GM23338 (cell line): ENCODE measurements at regions not wholly inside any gene's neighbourhood (a gene's known extent, or its start where the extent isn't known, plus 50 kb on each side); places are given as distances from the start of the nearest gene placed in this dataset.
"Not testable (repeated sequence)": the region's sequence is repeated elsewhere in the genome, so short reads cannot be mapped to it uniquely, and the experiment has no call there.

Source experiments
- ATAC-seq: fragments of 200-7000 bp; cut with Tn5 transposase; 3 replicates; pipeline ENCODE4 v1.9.1; 2020
- DNase-seq: peaks from one replicate; pipeline ENCODE4 v3.0.0-alpha.2; 2015; ENCODE audit warnings: low spot score
- H2AFZ ChIP-seq: fragments of 200-600 bp; sonication (generic); 2 replicates; pipeline ENCODE4 v1.8.0; 2016; ENCODE audit warnings: antibody characterized with exemption, mild to moderate bottlenecking, moderate library complexity
- H3F3A ChIP-seq: fragments of 200-600 bp; sonication (generic); replicated peaks from 2 replicates; pipeline ENCODE4 v1.8.0; 2017; ENCODE audit warnings: antibody characterized with exemption, mixed run types, low read depth
- H3K27ac ChIP-seq: fragments of 200-600 bp; sonication (generic); 2 replicates; pipeline ENCODE4 v1.6.1; 2016; ENCODE audit warnings: low read depth
- H3K27me3 ChIP-seq: fragments of 200-600 bp; sonication (generic); 2 replicates; pipeline ENCODE4 v1.8.0; 2016; ENCODE audit warnings: mild to moderate bottlenecking, mixed run types, moderate library complexity; ENCODE audit not compliant: insufficient read depth
- H3K36me3 ChIP-seq: fragments of 200-600 bp; sonication (generic); 2 replicates; pipeline ENCODE4 v1.8.0; 2016; ENCODE audit warnings: mild to moderate bottlenecking; ENCODE audit not compliant: insufficient read depth
- H3K4me1 ChIP-seq: fragments of 200-600 bp; sonication (generic); 2 replicates; pipeline ENCODE4 v1.8.0; 2016; ENCODE audit warnings: mild to moderate bottlenecking, moderate library complexity; ENCODE audit not compliant: insufficient read depth
- H3K4me2 ChIP-seq: fragments of 200-600 bp; sonication (generic); 2 replicates; pipeline ENCODE4 v1.7.1; 2017; ENCODE audit warnings: mixed run types
- H3K4me3 ChIP-seq: fragments of 200-600 bp; sonication (generic); 2 replicates; pipeline ENCODE4 v1.6.1; 2016; ENCODE audit warnings: mixed run types
- H3K79me2 ChIP-seq: fragments of 200-600 bp; sonication (generic); replicated peaks from 2 replicates; pipeline ENCODE4 v1.8.0; 2017; ENCODE audit warnings: mild to moderate bottlenecking; ENCODE audit not compliant: insufficient read depth
- H3K9me2 ChIP-seq: fragments of 200-600 bp; sonication (generic); 2 replicates; pipeline ENCODE4 v1.8.0; 2017; ENCODE audit not compliant: insufficient read depth
- H4K20me1 ChIP-seq: fragments of 200-600 bp; sonication (generic); replicated peaks from 2 replicates; pipeline ENCODE4 v1.8.0; 2017; ENCODE audit warnings: mild to moderate bottlenecking; ENCODE audit not compliant: insufficient read depth
- H3K27ac Mint-ChIP-seq: 2 replicates; pipeline ENCODE4 v1.8.0; 2020; ENCODE audit warnings: inconsistent platforms, mild to moderate bottlenecking, moderate library complexity, mixed read lengths
- H3K27me3 Mint-ChIP-seq: 3 replicates; pipeline ENCODE4 v1.8.0; 2022; ENCODE audit warnings: low read depth, mild to moderate bottlenecking, moderate library complexity, mixed read lengths, inconsistent platforms; ENCODE audit not compliant: insufficient read depth, poor library complexity
- H3K36me3 Mint-ChIP-seq: 3 replicates; pipeline ENCODE4 v1.8.0; 2021; ENCODE audit warnings: low read depth, mild to moderate bottlenecking, inconsistent platforms, moderate library complexity, mixed read lengths
- H3K4me1 Mint-ChIP-seq: 3 replicates; pipeline ENCODE4 v1.8.0; 2020; ENCODE audit warnings: mild to moderate bottlenecking, inconsistent platforms, mixed read lengths
- H3K4me3 Mint-ChIP-seq: 3 replicates; pipeline ENCODE4 v1.8.0; 2021; ENCODE audit warnings: moderate library complexity, mild to moderate bottlenecking, inconsistent platforms, mixed read lengths
- H3K9me3 Mint-ChIP-seq: 3 replicates; pipeline ENCODE4 v1.8.0; 2020; ENCODE audit warnings: moderate library complexity, mild to moderate bottlenecking, inconsistent platforms, mixed read lengths
- CREB1 ChIP-seq: fragments of 250-450 bp; sonication (Bioruptor Pico); IDR thresholded peaks from 2 replicates; pipeline ENCODE4 v1.5.0; 2020; ENCODE audit warnings: low read depth, mild to moderate bottlenecking, moderate library complexity
- EZH2 ChIP-seq: fragments of 200-600 bp; sonication (generic); IDR thresholded peaks from one replicate; pipeline ENCODE4 v1.8.0; 2017; ENCODE audit warnings: antibody characterized with exemption, mild to moderate bottlenecking, low read depth; ENCODE audit not compliant: unreplicated experiment
- NANOG ChIP-seq: IDR thresholded peaks from 2 replicates; pipeline ENCODE4 v1.6.1; 2016; ENCODE audit warnings: antibody characterized with exemption, borderline replicate concordance
- POLR2AphosphoS5 ChIP-seq: IDR thresholded peaks from 2 replicates; pipeline ENCODE4 v1.6.1; 2016; ENCODE audit warnings: antibody characterized with exemption, low read depth
- ZNF331 ChIP-seq: fragments of 250-450 bp; sonication (Bioruptor Pico); IDR thresholded peaks from 2 replicates; pipeline ENCODE4 v1.5.0; 2020; ENCODE audit warnings: low read depth, mild to moderate bottlenecking, moderate library complexity
- TF ChIP-seq, protein P1 (sequence below): fragments of 250-450 bp; sonication (Bioruptor Pico); IDR thresholded peaks from 2 replicates; pipeline ENCODE4 v1.5.0; 2020; ENCODE audit warnings: mild to moderate bottlenecking, moderate library complexity
- TF ChIP-seq, protein P2 (sequence below): IDR thresholded peaks from 2 replicates; pipeline ENCODE4 v1.6.1; 2016; ENCODE audit warnings: antibody characterized with exemption
- TF ChIP-seq, protein P3 (sequence below), 2 experiments: fragments of 200-600 bp in 1 of 2; sonication (generic) in 1 of 2; conservative IDR thresholded peaks; 2 replicates each; pipeline versions ENCODE4 v1.5.1 to v1.6.1; 2016 to 2017; ENCODE audit warnings: antibody characterized with exemption in 2 of 2, low read depth in 2 of 2, mild to moderate bottlenecking in 2 of 2, moderate library complexity in 1 of 2

DNA sequence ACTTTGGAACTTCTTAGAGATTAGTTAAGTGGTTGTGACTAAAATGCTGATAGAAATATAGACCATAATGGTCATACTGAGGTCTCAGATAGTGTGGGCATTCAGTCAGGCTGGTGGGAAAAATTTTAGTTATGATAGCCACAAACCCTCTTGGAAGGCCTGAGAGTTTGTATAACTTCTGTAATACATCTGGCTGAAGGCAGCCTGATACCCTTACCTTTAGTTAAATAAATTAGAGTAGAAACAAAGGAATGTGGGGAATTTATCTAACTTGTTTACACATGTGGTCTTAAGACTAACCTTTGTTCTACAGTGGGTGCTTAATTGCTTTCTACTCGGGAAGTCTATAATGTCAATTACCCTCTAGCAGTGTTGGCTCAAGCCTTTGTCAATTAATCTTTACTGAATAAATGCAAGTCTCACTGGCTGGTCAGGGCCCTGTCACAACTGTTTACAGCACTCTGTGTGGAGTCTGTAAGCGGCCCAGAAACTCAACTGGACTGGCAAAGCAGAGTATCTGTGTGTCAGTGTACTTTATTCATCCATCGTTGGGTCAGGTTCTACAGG, 184.0 kb downstream of the FBXO4 start (continued):
- TF ChIP-seq, protein P1, sequence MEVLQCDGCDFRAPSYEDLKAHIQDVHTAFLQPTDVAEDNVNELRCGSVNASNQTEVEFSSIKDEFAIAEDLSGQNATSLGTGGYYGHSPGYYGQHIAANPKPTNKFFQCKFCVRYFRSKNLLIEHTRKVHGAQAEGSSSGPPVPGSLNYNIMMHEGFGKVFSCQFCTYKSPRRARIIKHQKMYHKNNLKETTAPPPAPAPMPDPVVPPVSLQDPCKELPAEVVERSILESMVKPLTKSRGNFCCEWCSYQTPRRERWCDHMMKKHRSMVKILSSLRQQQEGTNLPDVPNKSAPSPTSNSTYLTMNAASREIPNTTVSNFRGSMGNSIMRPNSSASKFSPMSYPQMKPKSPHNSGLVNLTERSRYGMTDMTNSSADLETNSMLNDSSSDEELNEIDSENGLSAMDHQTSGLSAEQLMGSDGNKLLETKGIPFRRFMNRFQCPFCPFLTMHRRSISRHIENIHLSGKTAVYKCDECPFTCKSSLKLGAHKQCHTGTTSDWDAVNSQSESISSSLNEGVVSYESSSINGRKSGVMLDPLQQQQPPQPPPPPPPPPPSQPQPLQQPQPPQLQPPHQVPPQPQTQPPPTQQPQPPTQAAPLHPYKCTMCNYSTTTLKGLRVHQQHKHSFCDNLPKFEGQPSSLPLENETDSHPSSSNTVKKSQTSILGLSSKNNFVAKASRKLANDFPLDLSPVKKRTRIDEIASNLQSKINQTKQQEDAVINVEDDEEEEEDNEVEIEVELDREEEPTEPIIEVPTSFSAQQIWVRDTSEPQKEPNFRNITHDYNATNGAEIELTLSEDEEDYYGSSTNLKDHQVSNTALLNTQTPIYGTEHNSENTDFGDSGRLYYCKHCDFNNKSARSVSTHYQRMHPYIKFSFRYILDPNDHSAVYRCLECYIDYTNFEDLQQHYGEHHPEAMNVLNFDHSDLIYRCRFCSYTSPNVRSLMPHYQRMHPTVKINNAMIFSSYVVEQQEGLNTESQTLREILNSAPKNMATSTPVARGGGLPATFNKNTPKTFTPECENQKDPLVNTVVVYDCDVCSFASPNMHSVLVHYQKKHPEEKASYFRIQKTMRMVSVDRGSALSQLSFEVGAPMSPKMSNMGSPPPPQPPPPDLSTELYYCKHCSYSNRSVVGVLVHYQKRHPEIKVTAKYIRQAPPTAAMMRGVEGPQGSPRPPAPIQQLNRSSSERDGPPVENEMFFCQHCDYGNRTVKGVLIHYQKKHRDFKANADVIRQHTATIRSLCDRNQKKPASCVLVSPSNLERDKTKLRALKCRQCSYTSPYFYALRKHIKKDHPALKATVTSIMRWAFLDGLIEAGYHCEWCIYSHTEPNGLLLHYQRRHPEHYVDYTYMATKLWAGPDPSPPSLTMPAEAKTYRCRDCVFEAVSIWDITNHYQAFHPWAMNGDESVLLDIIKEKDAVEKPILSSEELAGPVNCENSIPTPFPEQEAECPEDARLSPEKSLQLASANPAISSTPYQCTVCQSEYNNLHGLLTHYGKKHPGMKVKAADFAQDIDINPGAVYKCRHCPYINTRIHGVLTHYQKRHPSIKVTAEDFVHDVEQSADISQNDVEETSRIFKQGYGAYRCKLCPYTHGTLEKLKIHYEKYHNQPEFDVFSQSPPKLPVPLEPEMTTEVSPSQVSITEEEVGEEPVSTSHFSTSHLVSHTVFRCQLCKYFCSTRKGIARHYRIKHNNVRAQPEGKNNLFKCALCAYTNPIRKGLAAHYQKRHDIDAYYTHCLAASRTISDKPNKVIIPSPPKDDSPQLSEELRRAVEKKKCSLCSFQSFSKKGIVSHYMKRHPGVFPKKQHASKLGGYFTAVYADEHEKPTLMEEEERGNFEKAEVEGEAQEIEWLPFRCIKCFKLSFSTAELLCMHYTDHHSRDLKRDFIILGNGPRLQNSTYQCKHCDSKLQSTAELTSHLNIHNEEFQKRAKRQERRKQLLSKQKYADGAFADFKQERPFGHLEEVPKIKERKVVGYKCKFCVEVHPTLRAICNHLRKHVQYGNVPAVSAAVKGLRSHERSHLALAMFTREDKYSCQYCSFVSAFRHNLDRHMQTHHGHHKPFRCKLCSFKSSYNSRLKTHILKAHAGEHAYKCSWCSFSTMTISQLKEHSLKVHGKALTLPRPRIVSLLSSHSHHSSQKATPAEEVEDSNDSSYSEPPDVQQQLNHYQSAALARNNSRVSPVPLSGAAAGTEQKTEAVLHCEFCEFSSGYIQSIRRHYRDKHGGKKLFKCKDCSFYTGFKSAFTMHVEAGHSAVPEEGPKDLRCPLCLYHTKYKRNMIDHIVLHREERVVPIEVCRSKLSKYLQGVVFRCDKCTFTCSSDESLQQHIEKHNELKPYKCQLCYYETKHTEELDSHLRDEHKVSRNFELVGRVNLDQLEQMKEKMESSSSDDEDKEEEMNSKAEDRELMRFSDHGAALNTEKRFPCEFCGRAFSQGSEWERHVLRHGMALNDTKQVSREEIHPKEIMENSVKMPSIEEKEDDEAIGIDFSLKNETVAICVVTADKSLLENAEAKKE, result no peak
- TF ChIP-seq ZNF331 (CRISPR knock-in tag) (no peak), CREB1 (CRISPR knock-in tag) (no peak), NANOG (no peak)

DNA sequence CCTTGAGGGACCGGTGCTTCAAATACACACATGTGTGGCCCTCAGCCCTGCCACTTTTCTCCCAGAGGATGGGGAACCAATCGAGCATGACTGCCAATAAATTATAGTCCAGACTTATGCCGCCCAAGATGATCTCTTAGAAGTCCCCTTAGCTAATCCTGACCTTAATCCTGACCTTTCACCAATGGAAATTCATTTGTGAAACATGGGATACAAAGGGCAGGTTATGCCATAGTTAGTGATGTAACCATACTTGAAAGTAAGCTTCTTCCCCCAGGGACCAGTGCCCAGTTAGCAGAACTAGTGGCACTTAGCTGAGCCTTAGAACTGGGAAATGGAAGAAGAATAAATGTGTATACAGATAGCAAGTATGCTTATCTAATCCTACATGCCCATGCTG, 190.6 kb downstream of the FBXO4 start:
- not testable (repeated sequence) for H3K9me2 ChIP-seq, H3K4me1 Mint-ChIP-seq, H3K27me3 Mint-ChIP-seq

DNA sequence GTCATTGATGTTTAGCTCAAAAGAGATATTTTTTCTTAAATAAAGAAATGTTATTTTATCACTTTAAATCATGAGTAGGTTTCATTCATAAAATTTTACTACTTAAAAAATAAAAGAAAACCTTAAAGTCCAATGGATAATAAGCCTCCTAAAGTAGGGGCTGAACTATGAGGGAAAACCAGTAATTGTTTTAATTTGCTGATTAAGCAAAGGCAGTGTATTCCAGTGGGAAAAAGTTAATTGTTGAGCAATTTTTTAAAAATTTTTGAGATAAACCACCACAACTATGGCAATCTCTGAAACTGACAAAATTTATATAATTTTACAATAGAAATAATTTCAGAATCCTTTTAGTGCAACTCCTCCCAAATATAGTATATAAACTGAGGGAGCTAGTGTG, 195.0 kb downstream of the FBXO4 start:
- Mint-ChIP-seq H3K27ac (no peak overlapping the region), H3K9me3 (peaks cover 49% of the 10 kb centered on the region)
- no peak overlapping the region for H2AFZ ChIP-seq
- TF ChIP-seq, protein P2, sequence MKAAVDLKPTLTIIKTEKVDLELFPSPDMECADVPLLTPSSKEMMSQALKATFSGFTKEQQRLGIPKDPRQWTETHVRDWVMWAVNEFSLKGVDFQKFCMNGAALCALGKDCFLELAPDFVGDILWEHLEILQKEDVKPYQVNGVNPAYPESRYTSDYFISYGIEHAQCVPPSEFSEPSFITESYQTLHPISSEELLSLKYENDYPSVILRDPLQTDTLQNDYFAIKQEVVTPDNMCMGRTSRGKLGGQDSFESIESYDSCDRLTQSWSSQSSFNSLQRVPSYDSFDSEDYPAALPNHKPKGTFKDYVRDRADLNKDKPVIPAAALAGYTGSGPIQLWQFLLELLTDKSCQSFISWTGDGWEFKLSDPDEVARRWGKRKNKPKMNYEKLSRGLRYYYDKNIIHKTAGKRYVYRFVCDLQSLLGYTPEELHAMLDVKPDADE, result no peak
- TF ChIP-seq POLR2AphosphoS5, result no peak
- TF ChIP-seq, protein P3, sequence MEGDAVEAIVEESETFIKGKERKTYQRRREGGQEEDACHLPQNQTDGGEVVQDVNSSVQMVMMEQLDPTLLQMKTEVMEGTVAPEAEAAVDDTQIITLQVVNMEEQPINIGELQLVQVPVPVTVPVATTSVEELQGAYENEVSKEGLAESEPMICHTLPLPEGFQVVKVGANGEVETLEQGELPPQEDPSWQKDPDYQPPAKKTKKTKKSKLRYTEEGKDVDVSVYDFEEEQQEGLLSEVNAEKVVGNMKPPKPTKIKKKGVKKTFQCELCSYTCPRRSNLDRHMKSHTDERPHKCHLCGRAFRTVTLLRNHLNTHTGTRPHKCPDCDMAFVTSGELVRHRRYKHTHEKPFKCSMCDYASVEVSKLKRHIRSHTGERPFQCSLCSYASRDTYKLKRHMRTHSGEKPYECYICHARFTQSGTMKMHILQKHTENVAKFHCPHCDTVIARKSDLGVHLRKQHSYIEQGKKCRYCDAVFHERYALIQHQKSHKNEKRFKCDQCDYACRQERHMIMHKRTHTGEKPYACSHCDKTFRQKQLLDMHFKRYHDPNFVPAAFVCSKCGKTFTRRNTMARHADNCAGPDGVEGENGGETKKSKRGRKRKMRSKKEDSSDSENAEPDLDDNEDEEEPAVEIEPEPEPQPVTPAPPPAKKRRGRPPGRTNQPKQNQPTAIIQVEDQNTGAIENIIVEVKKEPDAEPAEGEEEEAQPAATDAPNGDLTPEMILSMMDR (conservative IDR thresholded peaks at IDR 0.05; ENCODE audit: low read depth in 2 of 2), result no peak
- TF ChIP-seq ZNF331 (CRISPR knock-in tag), result no peak
- no peak for TF ChIP-seq EZH2

More for the DNA sequence above, 190.6 kb downstream of the FBXO4 start:
- H2AFZ ChIP-seq, H3K4me3 ChIP-seq, H3K4me3 Mint-ChIP-seq, ATAC-seq, H3K27ac Mint-ChIP-seq, H3F3A ChIP-seq, H3K79me2 ChIP-seq, H3K4me1 ChIP-seq, H3K27ac ChIP-seq, H3K27me3 ChIP-seq, H3K36me3 ChIP-seq, DNase-seq, H4K20me1 ChIP-seq, H3K4me2 ChIP-seq: not testable (repeated sequence)
- H3K9me3 Mint-ChIP-seq, result peaks cover 57% of the 10 kb centered on the region
- H3K36me3 Mint-ChIP-seq, result peaks cover 18% of the 10 kb centered on the region

More for the DNA sequence above, 195.0 kb downstream of the FBXO4 start:
- Mint-ChIP-seq H3K36me3 (peaks cover 10% of the 10 kb centered on the region; the same call in 2 of the 3 replicates), H3K27me3 (no peaks in the 10 kb centered on the region), H3K4me3 (no peak overlapping the region), H3K4me1 (no peaks in the 10 kb centered on the region)
- ATAC-seq (no peak), DNase-seq (no peak)
- Histone ChIP-seq H4K20me1 (no peaks in the 10 kb centered on the region), H3K4me2 (no peak overlapping the region), H3F3A (no peaks in the 10 kb centered on the region), H3K36me3 (no peaks in the 10 kb centered on the region), H3K27me3 (no peaks in the 10 kb centered on the region), H3K4me1 (no peaks in the 10 kb centered on the region), H3K9me2 (peaks cover 21% of the 10 kb centered on the region; the same call in 1 of the 2 replicates), H3K4me3 (no peak overlapping the region), H3K27ac (no peak overlapping the region), H3K79me2 (no peaks in the 10 kb centered on the region)
